ENCODE measurements at regions not wholly inside any gene's neighbourhood (a gene's known extent, or its start where the extent isn't known, plus 50 kb on each side); places are given as distances from the start of the nearest gene placed in this dataset.

DNA sequence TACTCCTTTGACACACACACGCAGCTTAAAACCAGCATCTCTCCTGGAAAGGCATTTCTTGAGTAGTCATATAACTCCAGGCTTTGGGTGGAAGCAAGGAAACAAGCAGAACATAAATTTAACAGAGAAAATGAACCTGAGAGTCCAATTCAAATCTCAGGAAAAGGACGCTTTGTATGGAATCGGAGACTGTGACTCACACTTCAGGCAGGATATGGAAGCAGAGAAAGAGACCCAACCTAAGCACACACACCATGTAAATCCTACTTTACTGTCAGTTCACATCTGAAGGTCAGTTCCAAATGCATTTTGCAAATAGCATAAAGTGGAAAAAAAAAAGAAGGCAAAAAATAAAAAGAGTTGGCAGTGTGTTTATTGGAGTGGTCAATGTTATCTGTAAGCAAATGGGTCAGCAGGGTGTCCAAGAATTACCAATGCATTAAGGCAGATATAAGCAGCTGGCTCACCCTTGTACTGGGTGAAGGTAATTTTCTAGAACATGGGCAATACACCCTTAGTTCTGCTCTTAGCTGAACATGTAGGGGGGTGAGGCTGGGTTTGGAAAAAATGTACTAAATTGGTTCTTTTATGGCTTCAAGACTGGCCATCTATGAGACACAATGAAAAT lies 283.7 kb upstream of the NT5E start:
- H3K4me1 ChIP-seq (replicated peaks in 1 of 2; ENCODE audit: control insufficient read depth in 2 of 2, insufficient read depth in 2 of 2, low read length in 2 of 2): no peaks in the 10 kb centered on the region
- no peaks in the 10 kb centered on the region for H3K27me3 ChIP-seq (ENCODE audit: control insufficient read depth in 2 of 2, insufficient read depth in 2 of 2, low read length in 2 of 2)
- BruUV-seq (replicated peaks): no TSS peak
- H3K36me3 ChIP-seq (ENCODE audit: control insufficient read depth, insufficient read depth, low read length): no peaks in the 10 kb centered on the region
- ChIA-PET CTCF (ENCODE audit: low intra/inter-chr PET ratio) (no interaction called here), POLR2A (no interaction called here)
- H3K27ac ChIP-seq (ENCODE audit: extremely low read depth, low read depth, low read length): no peak overlapping the region
- FAIRE-seq (no peak), DNase-seq (ENCODE audit: extremely low read depth in 1 of 4, low spot score in 3 of 4) (no peak), ATAC-seq (no peak)
- H2AFZ ChIP-seq (ENCODE audit: low read depth, low read length): no peak overlapping the region
- no peak overlapping the region for H3K4me2 ChIP-seq (ENCODE audit: insufficient read depth, low read length)
- H3K9me1 ChIP-seq (ENCODE audit: control insufficient read depth, insufficient read depth, low read length): no peaks in the 10 kb centered on the region
- H4K20me1 ChIP-seq (replicated peaks; ENCODE audit: control insufficient read depth, insufficient read depth, low read length): no peaks in the 10 kb centered on the region
- in situ Hi-C loops (cut with MboI): no loop called here
- no peak for TF ChIP-seq SRF (CRISPR knock-in tag; IDR thresholded peaks at IDR 0.05)
- no peak for TF ChIP-seq PTTG1 (tag; IDR thresholded peaks at IDR 0.05; ENCODE audit: low read depth)
- TF ChIP-seq, protein P1, sequence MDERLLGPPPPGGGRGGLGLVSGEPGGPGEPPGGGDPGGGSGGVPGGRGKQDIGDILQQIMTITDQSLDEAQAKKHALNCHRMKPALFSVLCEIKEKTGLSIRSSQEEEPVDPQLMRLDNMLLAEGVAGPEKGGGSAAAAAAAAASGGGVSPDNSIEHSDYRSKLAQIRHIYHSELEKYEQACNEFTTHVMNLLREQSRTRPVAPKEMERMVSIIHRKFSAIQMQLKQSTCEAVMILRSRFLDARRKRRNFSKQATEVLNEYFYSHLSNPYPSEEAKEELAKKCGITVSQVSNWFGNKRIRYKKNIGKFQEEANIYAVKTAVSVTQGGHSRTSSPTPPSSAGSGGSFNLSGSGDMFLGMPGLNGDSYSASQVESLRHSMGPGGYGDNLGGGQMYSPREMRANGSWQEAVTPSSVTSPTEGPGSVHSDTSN (CRISPR knock-in tag; IDR thresholded peaks at IDR 0.05; ENCODE audit: low read depth): no peak
- TF ChIP-seq, protein P1 (tag; conservative IDR thresholded peaks at IDR 0.05; ENCODE audit: low read depth): no peak
- no peak for TF ChIP-seq ZNF184 (CRISPR knock-in tag; IDR thresholded peaks at IDR 0.05)
- TF ChIP-seq, protein P2, sequence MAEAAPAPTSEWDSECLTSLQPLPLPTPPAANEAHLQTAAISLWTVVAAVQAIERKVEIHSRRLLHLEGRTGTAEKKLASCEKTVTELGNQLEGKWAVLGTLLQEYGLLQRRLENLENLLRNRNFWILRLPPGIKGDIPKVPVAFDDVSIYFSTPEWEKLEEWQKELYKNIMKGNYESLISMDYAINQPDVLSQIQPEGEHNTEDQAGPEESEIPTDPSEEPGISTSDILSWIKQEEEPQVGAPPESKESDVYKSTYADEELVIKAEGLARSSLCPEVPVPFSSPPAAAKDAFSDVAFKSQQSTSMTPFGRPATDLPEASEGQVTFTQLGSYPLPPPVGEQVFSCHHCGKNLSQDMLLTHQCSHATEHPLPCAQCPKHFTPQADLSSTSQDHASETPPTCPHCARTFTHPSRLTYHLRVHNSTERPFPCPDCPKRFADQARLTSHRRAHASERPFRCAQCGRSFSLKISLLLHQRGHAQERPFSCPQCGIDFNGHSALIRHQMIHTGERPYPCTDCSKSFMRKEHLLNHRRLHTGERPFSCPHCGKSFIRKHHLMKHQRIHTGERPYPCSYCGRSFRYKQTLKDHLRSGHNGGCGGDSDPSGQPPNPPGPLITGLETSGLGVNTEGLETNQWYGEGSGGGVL (CRISPR knock-in tag; IDR thresholded peaks at IDR 0.05): no peak
- no peak for TF ChIP-seq ZNF239 (CRISPR knock-in tag; IDR thresholded peaks at IDR 0.05)
- no peak for TF ChIP-seq RBM25 (IDR thresholded peaks at IDR 0.05; ENCODE audit: low read depth, low read length, severe bottlenecking)
- TF ChIP-seq POLR2AphosphoS5 (IDR thresholded peaks at IDR 0.05; ENCODE audit: control insufficient read depth, insufficient read depth, low read depth, low read length): no peak
- no peak for TF ChIP-seq SREBF2 (CRISPR knock-in tag; IDR thresholded peaks at IDR 0.05)
- TF ChIP-seq, protein P3, sequence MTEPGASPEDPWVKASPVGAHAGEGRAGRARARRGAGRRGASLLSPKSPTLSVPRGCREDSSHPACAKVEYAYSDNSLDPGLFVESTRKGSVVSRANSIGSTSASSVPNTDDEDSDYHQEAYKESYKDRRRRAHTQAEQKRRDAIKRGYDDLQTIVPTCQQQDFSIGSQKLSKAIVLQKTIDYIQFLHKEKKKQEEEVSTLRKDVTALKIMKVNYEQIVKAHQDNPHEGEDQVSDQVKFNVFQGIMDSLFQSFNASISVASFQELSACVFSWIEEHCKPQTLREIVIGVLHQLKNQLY (CRISPR knock-in tag; conservative IDR thresholded peaks at IDR 0.05): no peak
- TF ChIP-seq IRF2 (CRISPR knock-in tag; IDR thresholded peaks at IDR 0.05): no peak
- TF ChIP-seq IFI16 (CRISPR knock-in tag; IDR thresholded peaks at IDR 0.05): no peak
- TF ChIP-seq BACH1 (tag; IDR thresholded peaks at IDR 0.05): no peak
- no peak for TF ChIP-seq MECOM (CRISPR knock-in tag; IDR thresholded peaks at IDR 0.05)
- TF ChIP-seq CCAR2 (IDR thresholded peaks at IDR 0.05; ENCODE audit: low read depth, low read length): no peak
- H3K79me2 ChIP-seq (ENCODE audit: control insufficient read depth, insufficient read depth, low read length): no peaks in the 10 kb centered on the region
- H3K9ac ChIP-seq (ENCODE audit: insufficient read depth in 1 of 2, low read depth in 2 of 2, low read length in 2 of 2): no peak overlapping the region
- H3K9me3 ChIP-seq (replicated peaks; ENCODE audit: control insufficient read depth, insufficient read depth, low read depth, low read length): no peaks in the 10 kb centered on the region
- no peak overlapping the region for H3K4me3 ChIP-seq
- WGBS (ENCODE audit: insufficient coverage, low coverage, missing lambda C conversion rate): 0% methylated on average over 3 of the region's 3 CpGs
- intact Hi-C loops (cut with micrococcal nuclease): no loop called here

Measured in K562 (cell line).